ENCODE measurements at regions not wholly inside any gene's neighbourhood (a gene's known extent, or its start where the extent isn't known, plus 50 kb on each side); places are given as distances from the start of the nearest gene placed in this dataset.

DNA sequence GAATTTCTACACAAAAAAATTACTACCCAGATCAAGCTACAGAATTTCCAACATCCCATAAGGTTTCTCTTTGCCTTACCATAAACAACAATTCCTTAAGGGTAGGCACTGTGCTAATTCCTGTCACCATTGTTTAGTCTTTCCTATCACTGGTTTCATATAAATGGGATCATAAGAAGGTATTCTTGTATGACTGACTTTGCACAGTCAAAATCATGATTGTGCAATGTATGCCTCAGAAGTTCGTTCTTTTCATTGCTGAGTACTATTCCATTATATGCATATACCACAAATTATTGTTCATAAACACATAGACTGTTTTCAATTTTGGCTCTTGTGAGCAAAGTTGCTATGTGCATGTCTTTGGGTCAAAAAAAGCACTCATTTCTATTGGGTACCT is 611.6 kb upstream of the CADM1 start:
- no peak for DNase-seq (ENCODE audit: low spot score)

DNA sequence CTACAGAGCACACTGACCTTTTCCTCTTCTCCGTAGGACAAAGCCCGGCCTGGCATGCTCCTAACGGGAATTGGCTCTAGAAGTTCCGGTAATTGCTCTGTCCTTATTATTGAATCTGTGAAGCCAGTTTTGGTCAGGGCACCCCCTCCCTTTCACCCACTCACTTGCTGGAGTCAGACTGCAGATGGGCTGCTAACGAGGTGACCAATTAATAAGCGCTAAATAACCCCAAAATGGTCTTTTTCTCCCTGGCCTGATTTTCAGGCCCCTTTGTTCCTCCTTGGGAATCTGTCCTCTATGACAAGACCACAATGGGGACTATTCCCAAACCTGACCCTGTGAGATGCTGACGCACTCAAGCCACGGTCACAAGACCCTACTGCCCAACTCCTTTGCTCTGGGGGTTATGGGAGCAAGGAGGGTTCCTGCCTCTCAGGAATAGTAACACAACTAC is 610.0 kb upstream of the CADM1 start:
- no peak for DNase-seq (ENCODE audit: low spot score)

DNA sequence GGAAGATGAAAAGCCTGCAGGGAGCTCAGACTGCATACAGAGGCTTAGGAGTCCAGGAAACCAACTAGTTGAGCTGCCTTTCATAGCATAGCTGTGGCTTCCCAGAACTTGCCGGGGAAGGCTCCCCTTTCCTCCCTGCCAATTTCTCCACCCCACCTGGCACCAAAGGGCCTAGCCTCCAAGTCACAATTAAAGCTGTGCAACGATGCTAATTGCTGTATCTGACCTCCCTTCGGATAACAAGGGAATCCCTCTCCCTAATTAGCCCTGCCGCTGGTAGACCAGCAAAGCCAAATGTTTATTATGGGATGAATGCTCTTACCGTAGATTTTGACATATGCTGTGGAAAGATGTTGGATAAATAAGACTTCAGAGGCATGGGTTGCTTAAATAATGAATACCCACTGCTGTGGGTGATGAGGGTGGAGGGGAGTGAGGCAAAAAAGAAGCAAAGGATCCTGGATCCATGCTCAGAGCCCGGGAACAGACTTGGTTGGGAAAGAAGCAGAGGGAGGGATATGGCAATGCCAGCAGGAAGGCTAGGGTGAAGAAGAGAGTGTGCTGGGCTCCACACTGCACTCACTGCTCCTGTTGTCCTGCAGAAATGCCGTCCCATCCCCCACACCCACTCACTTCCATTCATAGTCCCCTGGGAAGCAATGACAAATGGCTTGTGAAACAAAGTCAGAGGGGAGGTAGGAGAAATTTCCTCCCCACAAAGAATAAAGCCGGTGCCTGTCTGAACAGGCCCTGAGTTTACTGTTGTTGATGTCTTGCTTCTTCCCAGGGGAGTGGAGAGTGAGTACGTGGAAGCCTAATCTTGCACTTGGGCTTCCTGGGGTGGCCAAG is 608.1 kb upstream of the CADM1 start:
- no peak for DNase-seq (ENCODE audit: low spot score)

DNA sequence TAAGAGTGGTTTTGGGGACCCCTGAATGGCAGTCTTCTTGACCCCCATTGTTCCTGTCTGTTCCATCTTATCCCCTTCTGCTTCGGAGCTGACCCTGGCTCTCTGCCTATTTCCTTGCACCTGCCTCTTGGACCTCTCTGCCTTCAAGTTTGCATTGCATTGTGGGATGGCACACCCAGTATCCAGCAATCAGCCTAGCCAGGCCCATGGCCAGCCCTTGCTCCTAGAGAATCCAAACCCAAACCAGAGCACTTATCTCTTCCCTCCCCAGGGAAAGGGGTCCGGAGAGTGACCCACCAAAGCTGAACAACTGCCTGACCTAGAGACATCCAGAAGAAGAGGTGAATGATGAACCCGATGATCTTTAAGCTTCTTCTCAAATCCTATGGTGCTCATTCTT is 607.3 kb upstream of the CADM1 start:
- no peak for DNase-seq (ENCODE audit: low spot score)

DNA sequence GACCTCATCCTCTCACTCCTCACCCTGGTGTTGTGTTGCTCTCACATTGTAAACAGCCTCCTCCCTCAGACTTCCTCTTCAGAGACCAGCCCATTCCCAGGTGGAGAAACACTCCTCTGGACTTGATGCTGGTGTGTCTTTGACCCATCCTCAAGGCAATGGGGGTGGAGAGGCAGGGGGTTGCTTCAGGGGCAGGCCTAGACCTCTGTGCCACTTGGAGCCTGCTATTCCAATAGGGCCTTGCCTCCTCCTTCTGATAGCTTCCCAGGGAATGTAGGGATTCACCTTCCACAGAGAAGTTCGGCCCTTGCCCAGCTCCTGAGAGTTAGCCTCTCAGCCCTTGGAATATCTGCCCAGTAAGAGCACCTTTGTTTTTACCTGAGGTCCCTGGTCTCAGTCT is 606.6 kb upstream of the CADM1 start:
- no peak for DNase-seq (ENCODE audit: low spot score)

DNA sequence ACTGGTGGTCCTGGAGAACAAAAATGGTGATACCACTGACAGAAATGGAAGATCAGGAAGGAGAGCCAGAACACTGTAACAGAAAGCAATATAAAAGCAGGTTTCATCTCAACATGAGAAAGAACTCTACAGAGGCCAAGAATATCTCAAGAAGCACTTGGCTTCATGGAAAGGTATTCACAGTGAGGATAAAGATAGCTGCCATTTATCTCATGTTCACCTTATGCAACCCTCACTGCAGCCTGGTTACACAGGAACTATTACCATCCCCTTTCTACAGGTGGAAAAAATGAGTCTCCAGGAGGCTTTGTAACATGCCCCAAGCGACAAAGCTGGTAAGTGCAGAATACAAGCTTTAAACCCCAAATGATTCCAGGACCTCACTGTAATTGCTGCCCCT is 606.1 kb upstream of the CADM1 start:
- DNase-seq (ENCODE audit: low spot score) = no peak

DNA sequence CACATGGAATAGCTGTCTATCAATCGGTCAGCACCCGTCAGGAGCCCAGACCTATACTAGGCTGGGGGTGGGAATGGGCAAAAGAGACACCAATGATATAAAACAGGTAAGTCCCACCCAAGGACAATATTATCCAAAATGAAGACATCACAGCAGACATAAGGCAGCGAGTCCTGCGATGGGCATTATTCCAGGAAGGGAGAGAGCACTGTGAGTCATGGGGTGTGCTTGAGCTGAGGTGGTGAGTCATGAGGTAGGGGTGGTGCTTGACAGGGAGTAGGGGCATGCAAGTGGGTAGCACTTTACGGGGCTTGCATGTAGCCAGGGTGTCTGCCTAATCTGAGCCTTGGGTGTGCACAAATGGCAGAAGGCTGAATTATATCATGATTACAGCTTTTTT is 605.0 kb upstream of the CADM1 start:
- DNase-seq (ENCODE audit: low spot score) = no peak

DNA sequence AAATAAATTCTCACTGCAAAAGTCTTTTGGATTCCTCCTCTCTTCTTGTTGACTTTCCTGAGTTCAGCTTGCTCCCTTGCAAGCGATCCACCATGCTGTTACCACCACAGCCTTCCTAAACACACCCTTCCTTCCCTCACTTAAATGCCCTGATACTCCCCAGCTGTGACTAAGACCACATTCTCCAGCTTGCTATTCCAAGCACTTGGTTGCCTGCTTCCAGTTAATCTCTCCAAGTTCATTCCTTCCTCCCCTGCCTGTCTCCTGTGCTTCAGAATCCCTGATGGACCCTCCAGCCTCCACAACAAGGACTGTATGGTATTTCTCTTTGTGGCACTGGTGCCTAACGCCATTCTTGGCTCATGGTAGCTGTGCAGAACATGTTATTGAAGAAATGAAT is 603.9 kb upstream of the CADM1 start:
- no peak for DNase-seq (ENCODE audit: low spot score)

DNA sequence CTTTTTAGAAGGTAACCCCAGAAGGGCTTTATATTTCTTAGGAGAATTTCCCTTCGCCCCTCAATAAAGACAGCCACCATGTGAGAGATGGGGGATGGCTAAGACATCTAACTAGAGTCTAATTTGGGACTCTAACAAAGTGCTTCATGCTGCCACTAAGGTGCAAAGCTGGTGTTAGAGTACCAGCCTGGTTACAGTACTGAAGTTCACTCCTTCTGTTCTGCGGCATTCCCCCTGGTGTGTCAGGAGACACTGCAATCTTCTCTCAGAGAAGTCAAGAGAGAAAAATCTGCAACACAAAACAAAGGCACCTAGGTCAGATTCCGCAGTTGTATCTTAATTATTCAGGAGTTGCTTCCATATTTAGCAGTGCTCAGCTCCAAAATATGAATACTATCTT is 603.0 kb upstream of the CADM1 start:
- DNase-seq (ENCODE audit: low spot score) = no peak

DNA sequence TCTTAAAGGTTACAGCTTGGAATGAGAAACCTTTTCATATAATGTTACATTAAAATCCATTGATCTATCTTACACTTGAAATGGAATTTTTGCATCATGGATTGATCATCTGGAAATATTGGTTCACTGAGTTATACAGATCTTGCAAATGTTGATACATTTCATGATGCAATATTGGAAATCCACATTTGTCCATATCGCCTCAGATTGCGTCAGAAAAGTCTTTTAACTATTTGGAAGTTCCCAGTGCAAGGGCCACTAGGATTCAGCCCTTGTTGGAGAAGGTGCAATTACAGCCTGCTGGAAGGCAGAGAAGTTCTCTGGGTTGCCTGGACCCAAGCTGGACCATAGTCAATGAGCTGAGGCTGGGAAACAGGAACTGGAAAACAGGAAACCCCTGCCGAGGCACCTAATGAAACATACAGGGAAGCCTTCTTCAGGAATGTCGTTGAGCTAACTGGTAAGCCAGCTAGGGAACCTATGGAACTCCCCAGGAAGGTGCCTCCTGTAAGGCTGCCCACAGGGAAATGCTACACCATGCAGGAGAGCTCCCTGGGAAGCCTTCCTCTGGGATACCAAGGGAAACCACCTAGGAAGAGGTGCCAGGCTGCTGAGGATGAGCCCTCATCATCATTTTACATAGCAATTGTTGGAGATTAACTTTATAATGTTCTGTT is 600.4 kb upstream of the CADM1 start:
- no peak for DNase-seq (ENCODE audit: low spot score)

DNA sequence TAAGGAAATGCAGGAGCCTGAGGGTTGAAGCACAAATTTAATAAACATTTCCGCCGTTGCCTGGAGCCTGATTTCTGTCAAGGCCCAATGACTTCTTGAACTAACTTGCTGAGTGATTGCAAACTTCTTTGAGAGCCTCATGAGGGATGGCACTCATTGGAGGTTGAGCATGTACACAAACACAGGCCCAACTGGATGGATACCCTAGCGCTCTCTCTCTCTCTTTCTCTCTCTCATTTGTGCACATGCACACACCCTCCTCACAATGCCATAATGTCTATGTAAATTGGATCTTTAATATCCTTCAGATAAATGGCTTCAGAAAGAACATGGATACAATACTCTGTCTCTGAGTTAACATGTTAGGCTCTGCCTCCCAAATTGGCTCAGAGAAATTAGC is 597.7 kb upstream of the CADM1 start:
- DNase-seq (ENCODE audit: low spot score) = no peak

DNA sequence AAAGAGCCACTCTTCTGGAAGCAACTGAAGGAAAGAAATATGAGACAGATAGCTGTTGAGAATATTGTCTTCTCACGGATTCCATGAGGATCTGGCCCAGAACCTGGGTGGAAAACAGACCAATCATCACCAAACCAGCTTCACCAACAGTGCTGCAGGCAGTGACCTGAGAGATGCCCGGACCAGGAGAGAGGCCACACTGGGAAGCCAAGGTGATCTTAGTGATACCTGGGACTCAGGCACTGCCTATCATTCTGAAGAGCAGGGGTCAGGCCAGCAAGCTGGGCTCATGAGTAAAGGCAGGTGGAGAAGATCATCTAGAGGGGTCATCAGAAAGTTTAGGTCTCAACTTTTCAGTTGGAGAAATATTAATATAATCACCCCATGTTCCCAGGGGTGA is 595.8 kb upstream of the CADM1 start:
- DNase-seq (ENCODE audit: low spot score) = no peak

DNA sequence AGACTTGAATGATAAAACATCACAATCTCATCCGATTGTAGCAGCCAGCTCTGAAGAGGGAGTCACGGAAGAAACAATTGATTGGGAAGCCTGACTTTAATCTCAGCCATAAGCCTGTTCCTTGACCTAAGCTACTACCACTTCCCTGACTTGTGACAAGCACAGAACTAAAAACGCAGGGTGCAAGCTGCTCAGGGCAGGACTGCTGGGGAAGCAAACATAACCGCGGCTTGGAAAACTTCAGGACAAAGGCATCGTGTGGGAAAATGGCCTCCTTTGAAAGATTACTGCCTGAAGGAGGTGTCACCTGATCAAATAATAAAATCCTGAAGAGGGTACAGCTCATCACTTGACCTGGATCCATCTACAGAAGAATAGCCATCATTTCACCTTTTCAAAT is 595.3 kb upstream of the CADM1 start:
- no peak for DNase-seq (ENCODE audit: low spot score)

DNA sequence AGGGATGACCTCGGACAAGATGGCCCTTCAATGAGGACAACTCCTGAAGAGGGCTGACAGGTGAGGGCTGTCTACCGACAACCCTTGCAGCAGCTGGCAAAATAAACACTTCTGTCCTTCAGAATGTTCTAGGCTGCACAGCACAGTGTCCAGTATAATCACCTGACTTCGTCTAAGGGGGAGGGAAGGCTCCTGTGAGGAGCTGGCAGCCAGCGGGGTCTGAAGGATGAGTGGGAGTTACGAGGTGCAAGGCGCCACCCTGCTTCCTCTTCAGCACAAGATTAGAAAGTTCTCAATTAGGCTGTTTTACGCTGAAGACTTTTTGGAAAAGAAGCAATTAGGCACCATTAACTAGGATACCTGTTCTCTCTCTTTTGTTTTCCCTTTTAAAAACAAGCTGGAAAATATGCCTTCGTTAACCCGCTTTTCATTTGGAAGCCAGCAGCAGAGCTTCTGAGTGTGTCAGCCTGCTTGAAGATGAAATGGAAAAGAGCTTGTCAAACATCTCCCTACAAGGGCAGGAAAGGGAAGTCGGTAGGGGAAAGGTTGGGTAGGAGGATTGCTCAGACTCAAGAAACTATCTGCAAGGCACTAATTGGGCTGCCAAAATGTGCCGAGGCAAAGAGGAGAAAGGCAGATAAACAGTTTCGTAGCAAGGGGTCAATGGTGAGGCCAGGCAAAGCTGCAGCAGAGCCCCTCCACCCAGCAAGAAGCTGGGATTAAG is 592.2 kb upstream of the CADM1 start:
- no peak for DNase-seq (ENCODE audit: low spot score)

DNA sequence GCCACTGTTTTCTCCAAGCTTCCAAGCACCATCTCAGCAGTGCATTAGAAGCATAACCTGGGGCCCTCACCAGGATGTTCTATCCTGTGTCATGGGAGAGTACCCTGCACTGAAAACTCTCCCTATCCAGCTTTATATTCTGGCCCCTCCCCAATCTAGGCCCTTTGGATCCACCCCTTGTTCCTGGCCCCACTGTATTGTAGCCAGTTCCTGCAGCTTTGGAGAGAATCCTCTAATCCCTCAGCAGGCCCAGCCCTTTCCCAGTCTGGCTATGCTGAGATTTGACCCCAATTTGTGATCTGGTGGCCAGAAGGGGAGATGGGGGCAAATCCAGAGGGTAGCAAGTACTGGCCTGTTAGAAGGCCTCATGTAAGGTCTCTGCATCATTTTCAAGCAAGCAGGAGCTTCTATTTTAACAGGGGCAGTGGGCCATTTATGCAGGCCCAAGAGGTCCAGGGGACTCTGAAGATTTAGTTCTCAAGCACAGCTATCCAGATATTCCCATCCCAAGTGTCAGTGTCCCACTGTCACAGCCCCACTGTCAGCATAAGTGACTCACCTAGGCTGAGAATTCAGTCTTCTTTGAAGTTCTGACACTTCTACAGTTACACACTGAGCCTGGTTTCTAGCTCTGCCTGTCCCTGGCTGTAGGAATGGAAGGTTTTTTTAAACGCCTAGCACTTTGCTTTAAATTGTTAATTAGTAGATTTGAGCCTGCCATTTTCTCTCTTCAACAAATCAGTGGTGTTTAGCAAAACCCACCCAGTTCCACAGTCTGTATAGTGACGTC is 589.5 kb upstream of the CADM1 start:
- no peak for DNase-seq (ENCODE audit: low spot score)

DNA sequence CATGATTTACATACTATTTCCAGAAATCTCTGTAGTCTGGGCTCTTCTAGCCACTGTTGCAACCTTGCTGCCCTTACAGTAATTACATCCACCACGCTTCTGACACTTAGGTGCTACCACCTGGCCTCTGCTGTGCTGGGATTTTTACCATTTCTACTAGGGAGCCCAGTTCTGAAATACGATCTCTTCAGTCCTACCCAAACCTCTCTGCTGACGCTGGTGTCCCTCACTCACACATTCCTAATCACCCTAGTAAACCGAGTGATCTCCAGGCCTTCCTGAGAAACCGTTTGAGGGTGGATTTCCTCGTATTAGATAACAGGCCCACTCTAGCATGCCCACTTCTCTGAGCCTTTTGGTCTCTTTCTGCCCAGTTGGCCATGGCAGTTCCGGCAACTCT is 588.9 kb upstream of the CADM1 start:
- no peak for DNase-seq (ENCODE audit: low spot score)

DNA sequence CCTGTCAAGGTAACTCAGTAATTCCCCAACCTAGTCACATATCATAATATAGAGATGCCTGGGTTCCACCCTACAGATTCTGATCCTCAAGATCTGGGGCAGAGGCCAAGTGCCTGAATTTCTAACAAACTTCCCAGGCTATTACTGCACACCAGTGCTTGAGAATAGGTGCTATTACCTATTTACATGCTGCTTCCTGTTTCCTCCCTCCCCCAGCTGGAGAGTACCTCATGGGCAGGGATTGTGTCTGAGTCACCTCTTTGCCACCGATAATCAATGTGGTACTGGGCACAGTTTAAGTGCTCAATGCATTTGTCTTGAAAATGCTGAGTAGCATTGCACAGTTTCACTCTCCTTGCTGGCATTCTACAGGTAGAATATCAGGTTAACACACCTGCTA is 582.2 kb upstream of the CADM1 start:
- DNase-seq (ENCODE audit: low spot score) = no peak

DNA sequence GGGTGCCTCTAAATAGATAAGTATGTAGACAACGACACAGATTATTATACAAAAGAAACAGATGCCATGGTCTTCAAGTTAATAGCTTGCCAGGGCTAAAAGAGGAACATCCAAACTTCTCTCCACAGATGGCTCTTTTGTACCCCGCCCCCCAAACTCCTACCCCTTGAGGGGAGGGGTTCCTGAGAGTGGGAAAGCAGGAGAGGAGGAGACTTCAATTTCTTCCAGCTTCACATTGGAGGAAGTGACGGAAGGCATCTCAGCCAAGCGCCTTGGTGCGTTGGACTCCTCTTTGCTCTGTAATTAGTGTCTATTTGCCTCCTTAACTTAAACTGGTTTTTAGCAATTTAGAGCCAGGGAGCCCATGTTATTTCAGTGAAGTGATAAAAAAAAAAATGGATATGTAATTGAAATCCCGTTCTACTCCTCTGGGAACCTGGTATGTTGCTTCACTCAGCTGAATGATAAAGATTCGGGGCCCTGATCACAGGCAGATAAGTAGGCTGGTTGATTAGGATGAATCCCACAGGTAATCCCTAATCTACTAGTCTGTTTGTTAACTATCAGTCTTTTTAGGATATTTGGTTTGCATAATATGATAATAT is 580.9 kb upstream of the CADM1 start:
- no peak for DNase-seq (ENCODE audit: low spot score)

DNA sequence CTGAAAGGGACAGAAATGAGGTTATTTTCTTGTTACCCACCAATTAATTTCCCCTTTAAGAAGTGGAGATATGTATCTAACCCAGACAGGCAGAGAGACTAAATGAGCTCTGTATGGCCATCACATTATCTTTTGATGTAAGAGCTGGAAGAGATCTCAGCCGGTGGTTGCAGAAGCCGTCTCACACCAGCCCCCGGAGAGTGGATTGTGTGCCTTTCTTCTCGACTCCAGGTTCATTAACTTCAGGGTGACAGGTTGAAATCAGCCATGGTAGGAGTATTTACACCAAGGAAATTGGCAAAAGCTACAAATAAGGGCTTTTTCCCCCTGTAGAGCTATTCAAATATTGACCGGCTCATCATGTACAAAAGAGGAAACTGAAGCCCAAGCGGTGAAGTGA is 580.3 kb upstream of the CADM1 start:
- no peak for DNase-seq (ENCODE audit: low spot score)

DNA sequence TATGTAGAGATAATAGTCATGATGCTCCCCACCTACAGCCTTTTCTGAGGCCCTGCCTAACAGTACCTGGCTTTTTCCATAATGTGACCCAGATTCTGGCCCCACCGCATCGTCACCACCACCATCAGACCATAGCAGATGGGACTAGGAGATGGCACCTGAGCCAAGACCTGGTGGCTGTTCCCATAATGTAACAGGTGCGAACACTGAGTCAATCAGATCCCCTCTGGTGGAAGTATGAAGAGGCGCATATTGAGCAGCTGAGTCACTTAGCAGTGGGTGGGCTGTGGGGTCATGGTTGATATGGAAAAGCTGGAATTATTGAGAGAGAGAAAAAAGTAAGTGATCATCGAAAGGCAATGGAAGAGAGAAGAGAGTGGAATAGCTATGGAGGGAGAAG is 578.0 kb upstream of the CADM1 start:
- no peak for DNase-seq (ENCODE audit: low spot score)

DNA sequence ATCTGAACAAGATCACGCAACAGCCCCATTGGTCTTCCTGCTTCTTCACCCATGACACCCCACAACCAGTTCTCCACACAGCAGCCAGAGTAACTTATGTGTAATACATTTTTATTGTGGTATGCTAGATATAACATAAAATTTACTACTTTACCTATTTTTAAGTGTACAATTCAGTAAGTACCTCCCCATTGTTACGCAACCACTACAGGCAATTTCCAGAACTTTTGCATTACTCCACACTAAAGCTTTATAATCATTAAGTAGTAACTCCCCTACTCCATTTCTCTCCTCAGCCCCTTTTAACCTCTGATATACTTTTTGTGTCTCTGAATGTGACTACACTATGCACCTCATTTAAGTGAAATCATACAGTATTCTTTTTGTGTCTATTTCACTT is 575.4 kb upstream of the CADM1 start:
- DNase-seq (ENCODE audit: low spot score) = no peak

DNA sequence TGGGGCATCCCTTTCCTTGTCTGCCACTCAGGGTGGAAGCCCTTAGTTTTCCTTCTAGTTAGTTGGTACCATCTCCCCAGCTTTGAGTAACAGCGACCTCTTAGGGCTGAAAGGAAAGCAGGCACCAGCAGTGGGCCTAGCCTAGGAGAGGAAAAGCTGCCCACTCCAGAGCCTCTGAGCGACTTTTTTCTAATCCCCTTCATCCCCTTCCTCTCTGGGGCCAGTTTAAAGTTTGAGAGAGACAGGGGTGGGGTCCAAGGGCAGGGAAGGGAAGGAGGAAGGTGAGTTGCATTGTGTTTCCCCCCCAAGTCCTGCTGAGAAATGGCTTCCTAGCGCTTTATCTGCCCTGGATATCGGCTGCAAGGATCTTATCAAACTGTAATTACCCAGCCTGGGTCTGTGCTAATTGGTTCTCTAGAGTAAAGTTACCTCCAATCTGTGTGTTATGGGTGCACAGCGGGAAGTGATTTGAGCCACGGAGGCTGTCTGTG is 573.9 kb upstream of the CADM1 start:
- no peak for DNase-seq (ENCODE audit: low spot score)

Measured in HuH-7.5 (cell line).